SK-N-SH treated with all-trans-retinoic acid at 6 μM for 48 hours (cell line): ENCODE measurements at regions not wholly inside any gene's neighbourhood (a gene's known extent, or its start where the extent isn't known, plus 50 kb on each side); places are given as distances from the start of the nearest gene placed in this dataset.

Source experiments
- ATAC-seq: fragments of 200-7000 bp; cut with Tn5 transposase; 3 replicates; pipeline ENCODE4 v1.9.1; 2020; ENCODE audit warnings: mild to moderate bottlenecking, moderate library complexity
- ARNTL ChIP-seq: fragments of 450-650 bp; formaldehyde crosslinking; IDR thresholded peaks from 2 replicates; pipeline ENCODE4 v1.5.0; 2020; ENCODE audit warnings: low read depth, mild to moderate bottlenecking, moderate library complexity, borderline replicate concordance
- BACH2 ChIP-seq: fragments of 250-450 bp; sonication (Bioruptor Pico); IDR thresholded peaks from 2 replicates; pipeline ENCODE4 v1.9.0; 2021; ENCODE audit warnings: mild to moderate bottlenecking, borderline replicate concordance
- ESRRG ChIP-seq: fragments of 250-450 bp; sonication (Bioruptor Pico); IDR thresholded peaks from 2 replicates; pipeline ENCODE4 v1.6.1; 2021; ENCODE audit warnings: mild to moderate bottlenecking
- GLIS3 ChIP-seq: fragments of 250-450 bp; sonication (Bioruptor Pico); IDR thresholded peaks from 2 replicates; pipeline ENCODE4 v1.5.0; 2020; ENCODE audit warnings: mild to moderate bottlenecking, moderate library complexity
- ISL1 ChIP-seq: fragments of 250-450 bp; sonication (Bioruptor Pico); IDR thresholded peaks from 2 replicates; pipeline ENCODE4 v2.1.2; 2022; ENCODE audit warnings: mild to moderate bottlenecking, moderate library complexity
- OSR1 ChIP-seq: fragments of 250-450 bp; sonication (Bioruptor Pico); IDR thresholded peaks from 2 replicates; pipeline ENCODE4 v1.8.0; 2022; ENCODE audit warnings: moderate library complexity, mild to moderate bottlenecking, inconsistent platforms
- PATZ1 ChIP-seq: fragments of 250-450 bp; sonication (Bioruptor Pico); IDR thresholded peaks from 2 replicates; pipeline ENCODE4 v1.8.0; 2020; ENCODE audit warnings: mild to moderate bottlenecking, moderate library complexity, borderline replicate concordance
- PPARA ChIP-seq: fragments of 250-450 bp; sonication (Bioruptor Pico); IDR thresholded peaks from 2 replicates; pipeline ENCODE4 v1.5.0; 2020; ENCODE audit warnings: mild to moderate bottlenecking, borderline replicate concordance
- RARB ChIP-seq: fragments of 250-450 bp; sonication (Bioruptor Pico); IDR thresholded peaks from 2 replicates; pipeline ENCODE4 v1.8.0; 2021; ENCODE audit warnings: mild to moderate bottlenecking, moderate library complexity
- SNAI2 ChIP-seq: fragments of 250-450 bp; sonication (Bioruptor Pico); IDR thresholded peaks from 2 replicates; pipeline ENCODE4 v1.5.0; 2020; ENCODE audit warnings: mild to moderate bottlenecking, moderate library complexity
- TCF4 ChIP-seq: fragments of 250-450 bp; sonication (Bioruptor Pico); IDR thresholded peaks from 2 replicates; pipeline ENCODE4 v1.8.0; 2021; ENCODE audit warnings: mild to moderate bottlenecking, moderate library complexity, borderline replicate concordance
- TOX ChIP-seq: fragments of 250-450 bp; sonication (Bioruptor Pico); IDR thresholded peaks from 2 replicates; pipeline ENCODE4 v1.8.0; 2021; ENCODE audit warnings: mild to moderate bottlenecking, moderate library complexity, borderline replicate concordance
- TSHZ2 ChIP-seq: fragments of 250-450 bp; sonication (Bioruptor Pico); IDR thresholded peaks from 2 replicates; pipeline ENCODE4 v1.5.0; 2020; ENCODE audit warnings: mild to moderate bottlenecking, moderate library complexity
- ZFP3 ChIP-seq: fragments of 250-450 bp; sonication (Bioruptor Pico); IDR thresholded peaks from 2 replicates; pipeline ENCODE4 v1.5.0; 2020; ENCODE audit warnings: mild to moderate bottlenecking, moderate library complexity
- ZNF565 ChIP-seq: fragments of 450-650 bp; formaldehyde crosslinking; conservative IDR thresholded peaks from 2 replicates; pipeline ENCODE4 v1.5.0; 2020; ENCODE audit warnings: low read depth, mild to moderate bottlenecking, moderate library complexity
- ZNF70 ChIP-seq: fragments of 450-650 bp; formaldehyde crosslinking; IDR thresholded peaks from 2 replicates; pipeline ENCODE4 v1.5.0; 2020; ENCODE audit warnings: mild to moderate bottlenecking, moderate library complexity
- ZNF8 ChIP-seq: fragments of 450-650 bp; formaldehyde crosslinking; IDR thresholded peaks from 2 replicates; pipeline ENCODE4 v1.5.0; 2020; ENCODE audit warnings: mild to moderate bottlenecking, moderate library complexity
- TF ChIP-seq, protein P1 (sequence below): fragments of 250-450 bp; sonication (Bioruptor Pico); IDR thresholded peaks from 2 replicates; pipeline ENCODE4 v1.5.1; 2020; ENCODE audit warnings: low read depth, mild to moderate bottlenecking, moderate library complexity

DNA sequence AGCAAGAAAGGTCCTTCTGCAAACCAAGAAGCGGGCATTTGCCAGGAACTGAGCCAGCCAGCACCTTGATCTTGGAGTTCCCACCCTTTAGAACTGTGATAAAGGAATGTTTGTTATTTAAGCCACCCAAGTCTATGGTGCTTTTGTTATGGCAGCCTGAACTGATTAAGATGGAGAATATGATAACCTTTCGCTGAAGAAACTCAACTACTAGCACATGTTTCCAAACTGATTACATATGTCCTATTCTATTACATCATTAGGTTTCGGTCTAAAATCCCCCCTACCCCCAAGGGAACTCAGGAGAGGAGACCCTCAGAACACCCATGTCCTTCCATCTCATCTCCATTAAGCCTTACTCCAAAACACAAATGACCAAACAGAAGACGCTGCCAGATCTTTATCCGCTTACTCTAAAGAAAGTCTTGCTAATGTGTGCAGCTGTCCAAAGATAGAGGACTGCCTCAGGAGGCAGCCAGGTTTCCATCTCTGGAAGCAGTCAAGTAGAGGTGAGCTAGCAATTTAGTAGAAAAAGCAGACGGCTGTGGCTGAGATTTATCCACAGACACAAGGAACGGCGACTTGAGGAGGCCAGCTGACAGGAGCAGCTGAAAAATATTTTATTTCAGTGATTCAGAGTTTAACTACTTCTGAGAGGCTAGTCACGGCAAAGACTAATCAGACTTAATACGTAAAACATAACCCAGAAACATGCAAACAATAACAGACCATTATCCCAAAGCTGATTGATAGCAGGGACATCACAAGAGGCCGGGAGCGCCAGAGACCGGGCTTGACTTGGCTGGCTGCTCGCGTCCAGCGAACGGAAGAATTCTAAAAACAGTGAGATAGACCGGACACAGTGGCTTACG is 611.4 kb upstream of the CDH5 start:
- TF ChIP-seq RARB (CRISPR knock-in tag), result peak; percentile 81; the same call in 1 of the 2 replicates
- TF ChIP-seq ISL1, result peak; percentile 81
- TF ChIP-seq TOX, result 0 out of 2 replicates have a peak, but pooled peaks have one; percentile 40
- TF ChIP-seq ZFP3 (CRISPR knock-in tag), result 0 out of 2 replicates have a peak, but pooled peaks have one; percentile 34
- TF ChIP-seq ARNTL, result no peak
- no peak; the same call in 1 of the 2 replicates for TF ChIP-seq ZNF565 (CRISPR knock-in tag)
- peak; percentile 83 for TF ChIP-seq TCF4 (CRISPR knock-in tag)
- TF ChIP-seq GLIS3, result no peak
- TF ChIP-seq ZNF8 (CRISPR knock-in tag), result peak; percentile 32; the same call in 1 of the 2 replicates
- TF ChIP-seq TSHZ2 (CRISPR knock-in tag), result peak; percentile 77; the same call in 1 of the 2 replicates
- peak; percentile 63; the same call in 1 of the 2 replicates for TF ChIP-seq SNAI2 (CRISPR knock-in tag)
- ATAC-seq, result peak; percentile 87

DNA sequence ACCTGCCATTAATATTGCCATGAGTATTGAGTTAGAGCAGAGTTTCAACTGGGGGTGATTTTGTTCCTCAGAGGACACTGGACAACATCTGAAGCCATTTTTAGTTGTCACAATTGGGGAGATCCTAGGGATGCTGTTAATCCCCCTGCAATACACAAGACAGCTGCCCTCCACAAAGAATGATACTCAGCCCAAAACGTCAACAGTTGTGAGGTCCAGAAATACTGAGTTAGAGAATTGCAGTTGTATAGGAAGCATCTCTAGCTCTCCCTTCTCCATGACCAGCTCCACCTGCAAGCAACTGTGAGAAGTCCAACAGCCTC is 614.0 kb upstream of the CDH5 start:
- ATAC-seq, result no peak
- TF ChIP-seq PATZ1 (CRISPR knock-in tag), result no peak
- no peak for TF ChIP-seq TCF4 (CRISPR knock-in tag)
- TF ChIP-seq BACH2 (CRISPR knock-in tag), result no peak
- no peak for TF ChIP-seq SNAI2 (CRISPR knock-in tag)
- no peak for TF ChIP-seq PPARA (CRISPR knock-in tag)
- TF ChIP-seq ZNF70 (CRISPR knock-in tag), result no peak
- TF ChIP-seq, protein P1, sequence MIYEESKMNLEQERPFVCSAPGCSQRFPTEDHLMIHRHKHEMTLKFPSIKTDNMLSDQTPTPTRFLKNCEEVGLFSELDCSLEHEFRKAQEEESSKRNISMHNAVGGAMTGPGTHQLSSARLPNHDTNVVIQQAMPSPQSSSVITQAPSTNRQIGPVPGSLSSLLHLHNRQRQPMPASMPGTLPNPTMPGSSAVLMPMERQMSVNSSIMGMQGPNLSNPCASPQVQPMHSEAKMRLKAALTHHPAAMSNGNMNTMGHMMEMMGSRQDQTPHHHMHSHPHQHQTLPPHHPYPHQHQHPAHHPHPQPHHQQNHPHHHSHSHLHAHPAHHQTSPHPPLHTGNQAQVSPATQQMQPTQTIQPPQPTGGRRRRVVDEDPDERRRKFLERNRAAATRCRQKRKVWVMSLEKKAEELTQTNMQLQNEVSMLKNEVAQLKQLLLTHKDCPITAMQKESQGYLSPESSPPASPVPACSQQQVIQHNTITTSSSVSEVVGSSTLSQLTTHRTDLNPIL (CRISPR knock-in tag), result no peak
- no peak for TF ChIP-seq ZNF565 (CRISPR knock-in tag)
- TF ChIP-seq ESRRG (CRISPR knock-in tag), result no peak
- TF ChIP-seq TOX, result no peak
- TF ChIP-seq RARB (CRISPR knock-in tag), result no peak
- TF ChIP-seq OSR1 (CRISPR knock-in tag), result no peak
- no peak for TF ChIP-seq TSHZ2 (CRISPR knock-in tag)

GRCh38 chr16:65751622-65752521 is 614.6 kb upstream of the CDH5 start:
- ATAC-seq, result no peak
- TF ChIP-seq, protein P1 (CRISPR knock-in tag), result no peak
- TF ChIP-seq PATZ1 (CRISPR knock-in tag), result no peak
- TF ChIP-seq TSHZ2 (CRISPR knock-in tag), result no peak
